ENCODE measurements at regions not wholly inside any gene's neighbourhood (a gene's known extent, or its start where the extent isn't known, plus 50 kb on each side); places are given as distances from the start of the nearest gene placed in this dataset.
A peak's percentile ranks its signal among the peaks of the same experiment; 100 is the strongest.

DNA sequence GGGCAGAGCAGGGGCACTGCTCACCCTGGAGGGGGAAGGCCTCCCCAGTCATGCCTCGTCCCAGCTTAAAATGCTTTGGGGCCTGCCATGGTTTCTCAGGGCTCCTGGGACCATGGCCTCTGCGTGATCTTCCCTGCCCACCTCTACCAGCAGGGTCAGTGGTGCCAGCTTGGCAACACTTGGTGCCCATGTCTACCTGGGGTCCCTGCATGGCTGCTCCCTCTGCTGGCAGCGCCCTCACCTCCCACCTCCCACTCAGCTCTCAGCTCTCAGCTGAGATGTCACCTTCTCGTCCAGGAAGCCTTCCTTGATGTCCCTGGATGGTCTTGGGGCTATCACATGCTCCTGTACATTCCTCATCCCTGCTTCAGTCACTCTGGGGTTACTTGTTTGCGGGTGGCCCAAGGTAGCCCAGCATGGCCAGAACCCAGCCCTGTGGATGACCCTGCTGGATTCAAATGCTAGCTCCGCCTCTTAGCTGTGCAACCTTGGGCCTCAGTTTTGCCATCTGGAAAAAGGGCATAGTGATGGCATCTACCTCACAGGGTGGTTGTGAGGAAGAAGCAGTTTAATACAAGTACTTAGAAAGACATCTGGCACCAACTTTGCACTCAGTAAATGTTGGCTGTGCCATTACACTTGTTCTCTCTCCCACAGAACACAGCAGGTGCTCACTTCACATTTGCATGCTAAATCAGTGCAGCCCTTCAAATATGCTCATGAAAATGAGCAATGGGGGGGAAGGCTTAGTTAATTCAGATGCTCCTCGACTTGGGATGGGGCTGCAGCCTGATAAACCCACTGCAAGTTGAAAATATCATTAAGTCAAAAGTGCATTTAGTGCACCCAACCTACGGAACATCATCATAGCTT lies 53.5 kb upstream of the PTPN1 start:
- CTCF ChIA-PET, result no interaction called here
- dilution Hi-C loops (cut with MboI; ENCODE audit: extremely low pct_ligation_motif_present, low sequenced_read_pairs), result no loop called here
- intact Hi-C loops (cut with micrococcal nuclease), result no loop called here

More for the DNA sequence above, 53.5 kb upstream of the PTPN1 start:
- TF ChIP-seq, protein P1, sequence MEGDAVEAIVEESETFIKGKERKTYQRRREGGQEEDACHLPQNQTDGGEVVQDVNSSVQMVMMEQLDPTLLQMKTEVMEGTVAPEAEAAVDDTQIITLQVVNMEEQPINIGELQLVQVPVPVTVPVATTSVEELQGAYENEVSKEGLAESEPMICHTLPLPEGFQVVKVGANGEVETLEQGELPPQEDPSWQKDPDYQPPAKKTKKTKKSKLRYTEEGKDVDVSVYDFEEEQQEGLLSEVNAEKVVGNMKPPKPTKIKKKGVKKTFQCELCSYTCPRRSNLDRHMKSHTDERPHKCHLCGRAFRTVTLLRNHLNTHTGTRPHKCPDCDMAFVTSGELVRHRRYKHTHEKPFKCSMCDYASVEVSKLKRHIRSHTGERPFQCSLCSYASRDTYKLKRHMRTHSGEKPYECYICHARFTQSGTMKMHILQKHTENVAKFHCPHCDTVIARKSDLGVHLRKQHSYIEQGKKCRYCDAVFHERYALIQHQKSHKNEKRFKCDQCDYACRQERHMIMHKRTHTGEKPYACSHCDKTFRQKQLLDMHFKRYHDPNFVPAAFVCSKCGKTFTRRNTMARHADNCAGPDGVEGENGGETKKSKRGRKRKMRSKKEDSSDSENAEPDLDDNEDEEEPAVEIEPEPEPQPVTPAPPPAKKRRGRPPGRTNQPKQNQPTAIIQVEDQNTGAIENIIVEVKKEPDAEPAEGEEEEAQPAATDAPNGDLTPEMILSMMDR (IDR thresholded peaks at IDR 0.05; ENCODE audit: extremely low read depth in 1 of 2, insufficient read depth in 1 of 2, low read depth in 1 of 2, low read length in 2 of 2), result peak in 1 of 2 donors; percentile 29
- TF ChIP-seq GATA2 (IDR thresholded peaks at IDR 0.05; ENCODE audit: insufficient read depth, insufficient read length, low read depth, low read length) (no peak), FOS (IDR thresholded peaks at IDR 0.05; ENCODE audit: borderline replicate concordance, insufficient read depth, low read length) (no peak)
- Histone ChIP-seq H4K20me1 (replicated peaks; ENCODE audit: control insufficient read depth, extremely low read depth, insufficient read depth, low read length) (no peaks in the 10 kb centered on the region), H2AFZ (ENCODE audit: low read depth, low read length) (no peak overlapping the region), H3K9ac (replicated peaks; ENCODE audit: extremely low read depth, insufficient read depth, low read length) (no peak overlapping the region), H3K27me3 (ENCODE audit: control insufficient read depth in 2 of 2, insufficient read depth in 2 of 2, low read length in 2 of 2) (peaks cover 3 to 7% of the 10 kb centered on the region in 2 experiments), H3K9me3 (replicated peaks; ENCODE audit: control insufficient read depth, insufficient read depth, low read length) (no peaks in the 10 kb centered on the region), H3K27ac (ENCODE audit: insufficient read depth, low read depth, low read length) (no peak overlapping the region), H3K4me1 (ENCODE audit: control insufficient read depth, extremely low read depth, insufficient read depth, low read length) (no peaks in the 10 kb centered on the region), H3K79me2 (ENCODE audit: control insufficient read depth, insufficient read depth, low read length) (no peaks in the 10 kb centered on the region), H3K4me3 (replicated peaks in 1 of 3; ENCODE audit: insufficient read depth in 1 of 3, low read depth in 1 of 3, low read length in 3 of 3) (no peak overlapping the region), H3K36me3 (ENCODE audit: control insufficient read depth in 2 of 2, extremely low read depth in 1 of 2, insufficient read depth in 2 of 2, low read length in 2 of 2) (no peaks in the 10 kb centered on the region), H3K4me2 (ENCODE audit: insufficient read depth, low read length) (no peak overlapping the region), H3K9me1 (replicated peaks; ENCODE audit: control insufficient read depth, extremely low read depth, insufficient read depth, low read length) (no peaks in the 10 kb centered on the region)
- BruUV-seq (replicated peaks), result no TSS peak
- FAIRE-seq (peak; percentile 18), DNase-seq (ENCODE audit: low read depth, low spot score) (no peak)
- POLR2A ChIA-PET, result no interaction called here

All from endothelial cell of umbilical vein (primary cell).